ENCODE measurements at regions not wholly inside any gene's neighbourhood (a gene's known extent, or its start where the extent isn't known, plus 50 kb on each side); places are given as distances from the start of the nearest gene placed in this dataset.
"Not testable (repeated sequence)": the region's sequence is repeated elsewhere in the genome, so short reads cannot be mapped to it uniquely, and the experiment has no call there.

GRCh38 chr3:162586591-162586990 lies 1090.0 kb downstream of the OTOL1 start:
- Histone ChIP-seq H3K4me1 (ENCODE audit: insufficient read depth, poor library complexity, severe bottlenecking) (no peaks in the 10 kb centered on the region), H3K9me3 (ENCODE audit: severe bottlenecking) (no peaks in the 10 kb centered on the region), H3K27ac (ENCODE audit: poor library complexity, severe bottlenecking) (no peak overlapping the region), H3K36me3 (ENCODE audit: low read depth) (no peaks in the 10 kb centered on the region), H3K4me3 (ENCODE audit: severe bottlenecking) (no peak overlapping the region), H3K27me3 (ENCODE audit: insufficient read depth, poor library complexity, severe bottlenecking) (no peaks in the 10 kb centered on the region)
- ATAC-seq (ENCODE audit: low read depth) (no peak), DNase-seq (ENCODE audit: low spot score) (no peak)
- no peak for TF ChIP-seq CTCF (IDR thresholded peaks at IDR 0.05; ENCODE audit: poor library complexity, severe bottlenecking)

- no peak for TF ChIP-seq CTCF (IDR thresholded peaks at IDR 0.05; ENCODE audit: poor library complexity, severe bottlenecking)
These were observed 1100.6 kb downstream of the OTOL1 start for GRCh38 chr3:162597226-162597625.

GRCh38 chr3:162598500-162598899 lies 1101.9 kb downstream of the OTOL1 start:
- H3K4me1 ChIP-seq (ENCODE audit: insufficient read depth, poor library complexity, severe bottlenecking); H3K36me3 ChIP-seq (ENCODE audit: low read depth); H3K27ac ChIP-seq (ENCODE audit: poor library complexity, severe bottlenecking); H3K27me3 ChIP-seq (ENCODE audit: insufficient read depth, poor library complexity, severe bottlenecking); H3K9me3 ChIP-seq (ENCODE audit: severe bottlenecking); ATAC-seq (ENCODE audit: low read depth); H3K4me3 ChIP-seq (ENCODE audit: severe bottlenecking); DNase-seq (ENCODE audit: low spot score): not testable (repeated sequence)

More at GRCh38 chr3:162597226-162597625, 1100.6 kb downstream of the OTOL1 start:
- no peak overlapping the region for H3K4me3 ChIP-seq (ENCODE audit: severe bottlenecking)
- no peaks in the 10 kb centered on the region for H3K4me1 ChIP-seq (ENCODE audit: insufficient read depth, poor library complexity, severe bottlenecking)
- no peak for ATAC-seq (ENCODE audit: low read depth)
- no peaks in the 10 kb centered on the region for H3K9me3 ChIP-seq (ENCODE audit: severe bottlenecking)
- H3K36me3 ChIP-seq (ENCODE audit: low read depth), result no peaks in the 10 kb centered on the region
- no peak for DNase-seq (ENCODE audit: low spot score)
- no peak overlapping the region for H3K27ac ChIP-seq (ENCODE audit: poor library complexity, severe bottlenecking)
- no peaks in the 10 kb centered on the region for H3K27me3 ChIP-seq (ENCODE audit: insufficient read depth, poor library complexity, severe bottlenecking)

- not testable (repeated sequence) for ATAC-seq (ENCODE audit: low read depth); H3K4me1 ChIP-seq (ENCODE audit: insufficient read depth, poor library complexity, severe bottlenecking); H3K9me3 ChIP-seq (ENCODE audit: severe bottlenecking); H3K4me3 ChIP-seq (ENCODE audit: severe bottlenecking); H3K27me3 ChIP-seq (ENCODE audit: insufficient read depth, poor library complexity, severe bottlenecking); H3K27ac ChIP-seq (ENCODE audit: poor library complexity, severe bottlenecking); H3K36me3 ChIP-seq (ENCODE audit: low read depth); DNase-seq (ENCODE audit: low spot score)
These were observed 1103.1 kb downstream of the OTOL1 start for GRCh38 chr3:162599742-162600141.

GRCh38 chr3:162601101-162601670 lies 1104.6 kb downstream of the OTOL1 start:
- ATAC-seq (ENCODE audit: low read depth) (no peak), DNase-seq (ENCODE audit: low spot score) (no peak)
- no peak for TF ChIP-seq CTCF (IDR thresholded peaks at IDR 0.05; ENCODE audit: poor library complexity, severe bottlenecking)
- H3K36me3 ChIP-seq (ENCODE audit: low read depth), result no peaks in the 10 kb centered on the region
- H3K27ac ChIP-seq (ENCODE audit: poor library complexity, severe bottlenecking), result no peak overlapping the region
- H3K9me3 ChIP-seq (ENCODE audit: severe bottlenecking), result no peaks in the 10 kb centered on the region
- H3K4me3 ChIP-seq (ENCODE audit: severe bottlenecking), result no peak overlapping the region
- no peaks in the 10 kb centered on the region for H3K4me1 ChIP-seq (ENCODE audit: insufficient read depth, poor library complexity, severe bottlenecking)
- no peaks in the 10 kb centered on the region for H3K27me3 ChIP-seq (ENCODE audit: insufficient read depth, poor library complexity, severe bottlenecking)

- H3K4me3 ChIP-seq (ENCODE audit: severe bottlenecking), result no peak overlapping the region
- TF ChIP-seq CTCF (IDR thresholded peaks at IDR 0.05; ENCODE audit: poor library complexity, severe bottlenecking), result no peak
- no peaks in the 10 kb centered on the region for H3K36me3 ChIP-seq (ENCODE audit: low read depth)
- no peak overlapping the region for H3K27ac ChIP-seq (ENCODE audit: poor library complexity, severe bottlenecking)
- no peaks in the 10 kb centered on the region for H3K27me3 ChIP-seq (ENCODE audit: insufficient read depth, poor library complexity, severe bottlenecking)
- H3K4me1 ChIP-seq (ENCODE audit: insufficient read depth, poor library complexity, severe bottlenecking), result no peaks in the 10 kb centered on the region
- no peaks in the 10 kb centered on the region for H3K9me3 ChIP-seq (ENCODE audit: severe bottlenecking)
- ATAC-seq (ENCODE audit: low read depth), result no peak
- no peak for DNase-seq (ENCODE audit: low spot score)
These were observed 1106.0 kb downstream of the OTOL1 start for GRCh38 chr3:162602619-162603018.

All from RWPE2 (cell line).